ENCODE measurements at regions not wholly inside any gene's neighbourhood (a gene's known extent, or its start where the extent isn't known, plus 50 kb on each side); places are given as distances from the start of the nearest gene placed in this dataset.

- TF ChIP-seq, protein P1, sequence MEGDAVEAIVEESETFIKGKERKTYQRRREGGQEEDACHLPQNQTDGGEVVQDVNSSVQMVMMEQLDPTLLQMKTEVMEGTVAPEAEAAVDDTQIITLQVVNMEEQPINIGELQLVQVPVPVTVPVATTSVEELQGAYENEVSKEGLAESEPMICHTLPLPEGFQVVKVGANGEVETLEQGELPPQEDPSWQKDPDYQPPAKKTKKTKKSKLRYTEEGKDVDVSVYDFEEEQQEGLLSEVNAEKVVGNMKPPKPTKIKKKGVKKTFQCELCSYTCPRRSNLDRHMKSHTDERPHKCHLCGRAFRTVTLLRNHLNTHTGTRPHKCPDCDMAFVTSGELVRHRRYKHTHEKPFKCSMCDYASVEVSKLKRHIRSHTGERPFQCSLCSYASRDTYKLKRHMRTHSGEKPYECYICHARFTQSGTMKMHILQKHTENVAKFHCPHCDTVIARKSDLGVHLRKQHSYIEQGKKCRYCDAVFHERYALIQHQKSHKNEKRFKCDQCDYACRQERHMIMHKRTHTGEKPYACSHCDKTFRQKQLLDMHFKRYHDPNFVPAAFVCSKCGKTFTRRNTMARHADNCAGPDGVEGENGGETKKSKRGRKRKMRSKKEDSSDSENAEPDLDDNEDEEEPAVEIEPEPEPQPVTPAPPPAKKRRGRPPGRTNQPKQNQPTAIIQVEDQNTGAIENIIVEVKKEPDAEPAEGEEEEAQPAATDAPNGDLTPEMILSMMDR (IDR thresholded peaks at IDR 0.05; ENCODE audit: low read depth, low read length), result no peak
- TF ChIP-seq POLR2A (IDR thresholded peaks at IDR 0.05; ENCODE audit: extremely low read depth, insufficient read length), result no peak
These were observed 220.8 kb downstream of the ERMARD start for GRCh38 chr6:169972101-169972651.
